LHCN-M2 (cell line): ENCODE measurements at regions not wholly inside any gene's neighbourhood (a gene's known extent, or its start where the extent isn't known, plus 50 kb on each side); places are given as distances from the start of the nearest gene placed in this dataset.

Experiments
- DNase-seq: peaks from one replicate; pipeline ENCODE4 v3.0.0-alpha.2; 2012; ENCODE audit warnings: low read depth

DNA sequence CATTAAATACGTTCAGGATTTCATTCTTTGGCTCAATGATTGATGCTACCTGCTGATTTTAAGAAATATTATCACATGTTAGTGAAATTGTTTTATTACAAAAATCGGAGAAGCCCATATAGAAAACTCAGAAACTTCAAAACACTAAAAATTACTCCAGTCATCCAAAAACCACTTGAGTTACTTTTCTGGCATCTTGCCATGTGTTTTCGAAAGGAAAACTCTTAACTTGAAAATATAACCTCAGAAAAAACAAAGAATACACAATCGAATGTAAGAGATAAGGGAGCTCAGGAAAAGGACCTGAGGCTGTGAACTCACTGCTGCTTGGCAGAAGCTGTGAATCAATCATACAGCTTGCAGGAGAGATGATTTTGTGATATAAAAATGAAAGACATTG lies 151.3 kb upstream of the SLITRK3 start:
- no peak for DNase-seq

DNA sequence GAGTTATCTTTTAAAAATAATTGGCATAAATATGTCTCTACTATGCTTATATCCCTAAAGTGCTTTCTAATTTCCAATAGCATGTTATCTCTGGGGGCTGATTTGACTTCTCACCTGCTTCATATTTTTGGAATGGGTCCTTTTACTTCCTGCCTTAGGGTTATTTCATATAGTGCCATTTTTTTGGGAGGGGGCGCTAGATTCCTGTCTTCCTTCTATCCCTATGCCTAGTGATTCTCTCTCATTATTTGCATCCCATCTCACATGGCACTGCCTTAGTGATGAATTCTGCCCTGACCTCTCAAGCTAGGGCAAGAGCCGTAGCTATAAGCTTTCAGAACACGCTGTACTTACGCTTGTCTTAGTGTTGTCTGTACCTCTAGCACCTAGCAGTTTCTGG lies 150.3 kb upstream of the SLITRK3 start:
- DNase-seq: no peak

DNA sequence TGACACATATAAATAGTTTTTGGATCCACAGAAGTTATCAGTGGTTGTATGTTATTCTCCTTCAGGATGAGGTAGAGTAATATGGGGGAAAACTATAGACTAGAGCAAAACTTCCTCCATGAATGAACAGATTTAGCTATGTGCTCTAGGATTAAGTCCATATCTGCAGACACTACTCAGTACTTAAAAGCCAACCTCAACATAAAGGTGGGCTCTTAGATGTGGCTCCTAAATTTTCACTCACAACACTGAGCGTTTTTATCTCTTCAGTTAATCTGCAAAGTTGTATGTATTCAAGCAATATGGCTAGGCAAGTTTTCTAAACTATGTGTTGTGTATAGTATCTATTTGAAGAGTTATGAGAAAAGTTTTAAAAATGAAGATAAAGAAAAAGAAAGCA lies 147.0 kb upstream of the SLITRK3 start:
- no peak for DNase-seq

DNA sequence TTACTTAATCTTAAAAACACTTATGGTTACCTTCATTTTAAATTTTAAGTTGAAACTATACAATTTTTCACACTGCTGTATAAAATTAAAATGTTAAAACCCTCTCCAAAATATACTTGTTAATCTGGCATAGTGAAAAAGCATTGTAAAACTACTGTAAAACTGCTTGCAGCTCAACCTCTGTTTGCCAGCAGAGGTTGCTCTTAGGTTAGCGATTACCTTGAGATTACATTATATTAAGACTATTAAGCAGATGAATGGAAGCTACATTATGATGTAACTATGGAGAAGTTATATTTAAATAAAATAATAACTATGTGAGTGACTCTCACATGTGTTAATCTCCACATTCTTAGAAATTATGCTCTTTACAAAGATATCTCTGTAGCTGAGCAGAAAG lies 143.6 kb upstream of the SLITRK3 start:
- DNase-seq: no peak

DNA sequence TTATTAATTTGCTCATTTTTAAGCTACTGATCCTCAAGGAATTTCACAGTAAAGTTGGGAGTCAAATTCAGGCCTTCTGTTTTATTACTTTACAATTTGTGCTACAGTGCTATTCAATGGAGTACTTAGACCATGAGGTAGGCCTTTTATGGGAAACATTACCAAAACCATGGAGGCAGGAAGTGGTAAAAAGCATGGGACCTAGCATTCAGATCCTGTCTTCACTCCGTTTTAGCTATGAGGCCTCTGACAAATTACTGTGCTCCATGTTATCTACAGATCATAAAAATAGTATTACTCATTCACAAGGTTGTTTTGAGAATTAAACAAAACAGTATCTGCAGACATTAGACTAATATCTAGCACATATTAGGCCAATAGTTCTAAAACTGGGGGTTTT lies 140.6 kb upstream of the SLITRK3 start:
- DNase-seq: no peak
